ENCODE measurements at regions not wholly inside any gene's neighbourhood (a gene's known extent, or its start where the extent isn't known, plus 50 kb on each side); places are given as distances from the start of the nearest gene placed in this dataset.

DNA sequence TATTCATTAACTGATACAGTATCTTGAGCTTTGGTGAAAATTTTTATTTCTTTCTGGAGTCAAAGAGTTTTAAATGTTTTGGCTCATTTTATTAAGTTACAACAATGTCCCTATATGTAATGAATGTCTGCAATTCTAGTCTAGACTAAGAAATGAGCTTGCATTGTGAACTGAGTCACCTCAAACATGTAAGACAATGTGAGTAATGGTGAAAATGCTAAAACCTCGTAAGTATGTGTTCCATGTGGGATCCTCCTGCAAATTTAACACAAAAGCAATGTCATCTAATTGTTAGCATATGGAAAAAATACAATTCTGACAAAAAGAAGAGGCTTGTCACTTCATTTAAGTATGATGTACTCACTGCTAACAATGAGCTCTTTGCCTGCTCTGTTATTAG lies 480.5 kb upstream of the FSTL5 start:
- H3K4me1 ChIP-seq (ENCODE audit: control insufficient read depth in 4 of 4, insufficient read depth in 4 of 4, low read length in 3 of 4): no peaks in the 10 kb centered on the region
- no peak overlapping the region for H3K27ac ChIP-seq (ENCODE audit: low read depth in 1 of 2, low read length in 2 of 2)
- peaks cover 0 to 2% (median 0%) of the 10 kb centered on the region in 4 donors for H3K27me3 ChIP-seq (ENCODE audit: control insufficient read depth in 4 of 4, insufficient read depth in 4 of 4, low read length in 3 of 4)
- DNase-seq (ENCODE audit: low spot score): no peak
- H3K4me3 ChIP-seq (ENCODE audit: low read depth in 1 of 3, low read length in 3 of 3): no peak overlapping the region
- no peaks in the 10 kb centered on the region for H3K36me3 ChIP-seq (ENCODE audit: control insufficient read depth in 4 of 4, insufficient read depth in 3 of 4, low read depth in 1 of 4, low read length in 3 of 4)
- TF ChIP-seq FOXA2 (IDR thresholded peaks at IDR 0.05) (no peak), FOXA1 (IDR thresholded peaks at IDR 0.05) (no peak), TAF1 (conservative IDR thresholded peaks at IDR 0.05) (no peak), EGR1 (IDR thresholded peaks at IDR 0.05; ENCODE audit: low read depth in 2 of 2) (no peak), RXRA (IDR thresholded peaks at IDR 0.05) (no peak), JUND (IDR thresholded peaks at IDR 0.05) (no peak), GABPA (IDR thresholded peaks at IDR 0.05 in 1 of 2, conservative IDR thresholded peaks at IDR 0.05 in 1 of 2) (no peak), SP1 (IDR thresholded peaks at IDR 0.05) (no peak), RAD21 (IDR thresholded peaks at IDR 0.05) (no peak), NR2F2 (IDR thresholded peaks at IDR 0.05) (no peak), YY1 (IDR thresholded peaks at IDR 0.05) (no peak)
- TF ChIP-seq, protein P1, sequence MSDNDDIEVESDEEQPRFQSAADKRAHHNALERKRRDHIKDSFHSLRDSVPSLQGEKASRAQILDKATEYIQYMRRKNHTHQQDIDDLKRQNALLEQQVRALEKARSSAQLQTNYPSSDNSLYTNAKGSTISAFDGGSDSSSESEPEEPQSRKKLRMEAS (IDR thresholded peaks at IDR 0.05): no peak
- TF ChIP-seq, protein P2, sequence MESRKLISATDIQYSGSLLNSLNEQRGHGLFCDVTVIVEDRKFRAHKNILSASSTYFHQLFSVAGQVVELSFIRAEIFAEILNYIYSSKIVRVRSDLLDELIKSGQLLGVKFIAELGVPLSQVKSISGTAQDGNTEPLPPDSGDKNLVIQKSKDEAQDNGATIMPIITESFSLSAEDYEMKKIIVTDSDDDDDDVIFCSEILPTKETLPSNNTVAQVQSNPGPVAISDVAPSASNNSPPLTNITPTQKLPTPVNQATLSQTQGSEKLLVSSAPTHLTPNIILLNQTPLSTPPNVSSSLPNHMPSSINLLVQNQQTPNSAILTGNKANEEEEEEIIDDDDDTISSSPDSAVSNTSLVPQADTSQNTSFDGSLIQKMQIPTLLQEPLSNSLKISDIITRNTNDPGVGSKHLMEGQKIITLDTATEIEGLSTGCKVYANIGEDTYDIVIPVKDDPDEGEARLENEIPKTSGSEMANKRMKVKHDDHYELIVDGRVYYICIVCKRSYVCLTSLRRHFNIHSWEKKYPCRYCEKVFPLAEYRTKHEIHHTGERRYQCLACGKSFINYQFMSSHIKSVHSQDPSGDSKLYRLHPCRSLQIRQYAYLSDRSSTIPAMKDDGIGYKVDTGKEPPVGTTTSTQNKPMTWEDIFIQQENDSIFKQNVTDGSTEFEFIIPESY (IDR thresholded peaks at IDR 0.05): no peak
- TF ChIP-seq, protein P3, sequence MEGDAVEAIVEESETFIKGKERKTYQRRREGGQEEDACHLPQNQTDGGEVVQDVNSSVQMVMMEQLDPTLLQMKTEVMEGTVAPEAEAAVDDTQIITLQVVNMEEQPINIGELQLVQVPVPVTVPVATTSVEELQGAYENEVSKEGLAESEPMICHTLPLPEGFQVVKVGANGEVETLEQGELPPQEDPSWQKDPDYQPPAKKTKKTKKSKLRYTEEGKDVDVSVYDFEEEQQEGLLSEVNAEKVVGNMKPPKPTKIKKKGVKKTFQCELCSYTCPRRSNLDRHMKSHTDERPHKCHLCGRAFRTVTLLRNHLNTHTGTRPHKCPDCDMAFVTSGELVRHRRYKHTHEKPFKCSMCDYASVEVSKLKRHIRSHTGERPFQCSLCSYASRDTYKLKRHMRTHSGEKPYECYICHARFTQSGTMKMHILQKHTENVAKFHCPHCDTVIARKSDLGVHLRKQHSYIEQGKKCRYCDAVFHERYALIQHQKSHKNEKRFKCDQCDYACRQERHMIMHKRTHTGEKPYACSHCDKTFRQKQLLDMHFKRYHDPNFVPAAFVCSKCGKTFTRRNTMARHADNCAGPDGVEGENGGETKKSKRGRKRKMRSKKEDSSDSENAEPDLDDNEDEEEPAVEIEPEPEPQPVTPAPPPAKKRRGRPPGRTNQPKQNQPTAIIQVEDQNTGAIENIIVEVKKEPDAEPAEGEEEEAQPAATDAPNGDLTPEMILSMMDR (IDR thresholded peaks at IDR 0.05; ENCODE audit: low read depth, low read length, missing input control): no peak
- H3K9ac ChIP-seq (ENCODE audit: low read depth in 1 of 2, low read length in 2 of 2): no peak overlapping the region
- no peaks in the 10 kb centered on the region for H3K9me3 ChIP-seq (ENCODE audit: control insufficient read depth in 4 of 4, low read length in 3 of 4)
- 27% methylated on average over 1 of the region's 1 CpG for WGBS

DNA sequence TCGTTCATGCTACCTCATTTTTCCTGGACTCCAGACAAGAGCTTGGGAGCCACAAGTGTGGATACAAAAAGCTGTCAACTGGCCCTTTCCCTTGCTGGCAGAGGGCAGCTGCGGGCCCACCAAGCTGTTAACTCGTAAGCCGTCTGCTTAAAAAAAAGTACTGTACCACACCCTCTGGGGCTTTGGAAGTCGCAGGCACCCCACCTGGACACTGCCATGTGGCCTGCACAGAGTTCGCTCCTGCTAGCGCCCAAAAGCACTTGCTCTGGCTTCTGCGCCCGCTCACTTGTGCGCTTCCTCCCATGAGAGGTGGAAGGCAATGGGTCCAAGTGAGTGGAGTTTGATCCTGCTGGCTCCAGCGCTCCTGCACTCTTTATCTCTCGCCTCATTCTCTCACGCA lies 476.4 kb upstream of the FSTL5 start:
- DNase-seq (ENCODE audit: low spot score): no peak
- TF ChIP-seq, protein P1 (IDR thresholded peaks at IDR 0.05): no peak
- Histone ChIP-seq H3K27me3 (ENCODE audit: control insufficient read depth in 4 of 4, insufficient read depth in 4 of 4, low read length in 3 of 4) (peaks cover 0 to 2% (median 0%) of the 10 kb centered on the region in 4 donors), H3K36me3 (ENCODE audit: control insufficient read depth in 4 of 4, insufficient read depth in 3 of 4, low read depth in 1 of 4, low read length in 3 of 4) (no peaks in the 10 kb centered on the region), H3K9ac (ENCODE audit: low read depth in 1 of 2, low read length in 2 of 2) (no peak overlapping the region), H3K4me3 (ENCODE audit: low read depth in 1 of 3, low read length in 3 of 3) (no peak overlapping the region), H3K4me1 (ENCODE audit: control insufficient read depth in 4 of 4, insufficient read depth in 4 of 4, low read length in 3 of 4) (no peaks in the 10 kb centered on the region), H3K27ac (ENCODE audit: low read depth in 1 of 2, low read length in 2 of 2) (no peak overlapping the region), H3K9me3 (ENCODE audit: control insufficient read depth in 4 of 4, low read length in 3 of 4) (no peaks in the 10 kb centered on the region)
- WGBS: 84% methylated on average over 13 of the region's 13 CpGs

DNA sequence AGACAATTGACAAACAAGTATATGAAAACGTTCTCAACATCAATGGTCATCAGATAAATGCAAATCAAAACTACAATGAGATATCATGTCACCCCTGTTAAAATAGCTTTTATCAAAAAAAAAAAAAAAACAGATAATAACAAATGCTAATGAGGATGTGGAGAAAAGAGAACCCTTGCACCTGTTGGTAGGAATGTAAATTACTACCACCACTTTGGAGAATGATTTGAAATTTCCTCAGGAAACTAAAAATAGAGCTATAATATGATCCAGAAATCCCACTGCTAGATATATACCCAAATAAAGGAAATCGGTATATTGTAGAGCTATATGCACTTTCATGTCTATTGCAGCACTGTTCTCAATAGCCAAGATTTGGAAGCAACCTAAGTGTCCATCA lies 470.6 kb upstream of the FSTL5 start:
- Histone ChIP-seq H3K4me1 (ENCODE audit: control insufficient read depth in 4 of 4, insufficient read depth in 4 of 4, low read length in 3 of 4) (no peaks in the 10 kb centered on the region), H3K27ac (ENCODE audit: low read depth in 1 of 2, low read length in 2 of 2) (no peak overlapping the region), H3K9ac (ENCODE audit: low read depth in 1 of 2, low read length in 2 of 2) (no peak overlapping the region), H3K36me3 (ENCODE audit: control insufficient read depth in 4 of 4, insufficient read depth in 3 of 4, low read depth in 1 of 4, low read length in 3 of 4) (no peaks in the 10 kb centered on the region), H3K4me3 (ENCODE audit: low read depth in 1 of 3, low read length in 3 of 3) (no peak overlapping the region), H3K27me3 (ENCODE audit: control insufficient read depth in 4 of 4, insufficient read depth in 4 of 4, low read length in 3 of 4) (no peaks in the 10 kb centered on the region), H3K9me3 (ENCODE audit: control insufficient read depth in 4 of 4, low read length in 3 of 4) (no peaks in the 10 kb centered on the region)
- DNase-seq (ENCODE audit: low spot score): no peak
- WGBS: 49% methylated on average over 2 of the region's 2 CpGs
- TF ChIP-seq, protein P4, sequence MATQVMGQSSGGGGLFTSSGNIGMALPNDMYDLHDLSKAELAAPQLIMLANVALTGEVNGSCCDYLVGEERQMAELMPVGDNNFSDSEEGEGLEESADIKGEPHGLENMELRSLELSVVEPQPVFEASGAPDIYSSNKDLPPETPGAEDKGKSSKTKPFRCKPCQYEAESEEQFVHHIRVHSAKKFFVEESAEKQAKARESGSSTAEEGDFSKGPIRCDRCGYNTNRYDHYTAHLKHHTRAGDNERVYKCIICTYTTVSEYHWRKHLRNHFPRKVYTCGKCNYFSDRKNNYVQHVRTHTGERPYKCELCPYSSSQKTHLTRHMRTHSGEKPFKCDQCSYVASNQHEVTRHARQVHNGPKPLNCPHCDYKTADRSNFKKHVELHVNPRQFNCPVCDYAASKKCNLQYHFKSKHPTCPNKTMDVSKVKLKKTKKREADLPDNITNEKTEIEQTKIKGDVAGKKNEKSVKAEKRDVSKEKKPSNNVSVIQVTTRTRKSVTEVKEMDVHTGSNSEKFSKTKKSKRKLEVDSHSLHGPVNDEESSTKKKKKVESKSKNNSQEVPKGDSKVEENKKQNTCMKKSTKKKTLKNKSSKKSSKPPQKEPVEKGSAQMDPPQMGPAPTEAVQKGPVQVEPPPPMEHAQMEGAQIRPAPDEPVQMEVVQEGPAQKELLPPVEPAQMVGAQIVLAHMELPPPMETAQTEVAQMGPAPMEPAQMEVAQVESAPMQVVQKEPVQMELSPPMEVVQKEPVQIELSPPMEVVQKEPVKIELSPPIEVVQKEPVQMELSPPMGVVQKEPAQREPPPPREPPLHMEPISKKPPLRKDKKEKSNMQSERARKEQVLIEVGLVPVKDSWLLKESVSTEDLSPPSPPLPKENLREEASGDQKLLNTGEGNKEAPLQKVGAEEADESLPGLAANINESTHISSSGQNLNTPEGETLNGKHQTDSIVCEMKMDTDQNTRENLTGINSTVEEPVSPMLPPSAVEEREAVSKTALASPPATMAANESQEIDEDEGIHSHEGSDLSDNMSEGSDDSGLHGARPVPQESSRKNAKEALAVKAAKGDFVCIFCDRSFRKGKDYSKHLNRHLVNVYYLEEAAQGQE (IDR thresholded peaks at IDR 0.05): no peak
- TF ChIP-seq HNF4A (conservative IDR thresholded peaks at IDR 0.05) (no peak), RXRA (IDR thresholded peaks at IDR 0.05) (no peak), YY1 (IDR thresholded peaks at IDR 0.05) (no peak), EGR1 (IDR thresholded peaks at IDR 0.05; ENCODE audit: low read depth in 2 of 2) (no peak), RAD21 (IDR thresholded peaks at IDR 0.05) (no peak), FOXA2 (IDR thresholded peaks at IDR 0.05) (no peak), JUND (IDR thresholded peaks at IDR 0.05) (no peak), TAF1 (conservative IDR thresholded peaks at IDR 0.05) (no peak), SP1 (IDR thresholded peaks at IDR 0.05) (no peak)
- TF ChIP-seq, protein P5, sequence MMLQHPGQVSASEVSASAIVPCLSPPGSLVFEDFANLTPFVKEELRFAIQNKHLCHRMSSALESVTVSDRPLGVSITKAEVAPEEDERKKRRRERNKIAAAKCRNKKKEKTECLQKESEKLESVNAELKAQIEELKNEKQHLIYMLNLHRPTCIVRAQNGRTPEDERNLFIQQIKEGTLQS (IDR thresholded peaks at IDR 0.05): no peak
- TF ChIP-seq, protein P1 (IDR thresholded peaks at IDR 0.05): no peak
- TF ChIP-seq, protein P3 (IDR thresholded peaks at IDR 0.05; ENCODE audit: low read depth, low read length, missing input control): no peak

Data from liver (tissue), 8 donors.